SK-N-SH treated with all-trans-retinoic acid at 6 μM for 48 hours (cell line): ENCODE measurements at regions not wholly inside any gene's neighbourhood (a gene's known extent, or its start where the extent isn't known, plus 50 kb on each side); places are given as distances from the start of the nearest gene placed in this dataset.

ENCODE experiments used
- BACH2 ChIP-seq: fragments of 250-450 bp; sonication (Bioruptor Pico); IDR thresholded peaks from 2 replicates; pipeline ENCODE4 v1.9.0; 2021; ENCODE audit warnings: mild to moderate bottlenecking, borderline replicate concordance
- ISL1 ChIP-seq: fragments of 250-450 bp; sonication (Bioruptor Pico); IDR thresholded peaks from 2 replicates; pipeline ENCODE4 v2.1.2; 2022; ENCODE audit warnings: mild to moderate bottlenecking, moderate library complexity
- RARB ChIP-seq: fragments of 250-450 bp; sonication (Bioruptor Pico); IDR thresholded peaks from 2 replicates; pipeline ENCODE4 v1.8.0; 2021; ENCODE audit warnings: mild to moderate bottlenecking, moderate library complexity
- SNAI2 ChIP-seq: fragments of 250-450 bp; sonication (Bioruptor Pico); IDR thresholded peaks from 2 replicates; pipeline ENCODE4 v1.5.0; 2020; ENCODE audit warnings: mild to moderate bottlenecking, moderate library complexity
- TCF4 ChIP-seq: fragments of 250-450 bp; sonication (Bioruptor Pico); IDR thresholded peaks from 2 replicates; pipeline ENCODE4 v1.8.0; 2021; ENCODE audit warnings: mild to moderate bottlenecking, moderate library complexity, borderline replicate concordance
- ZFP30 ChIP-seq: fragments of 450-650 bp; formaldehyde crosslinking; IDR thresholded peaks from 2 replicates; pipeline ENCODE4 v1.5.0; 2022; ENCODE audit warnings: mild to moderate bottlenecking, moderate library complexity
- ZNF565 ChIP-seq: fragments of 450-650 bp; formaldehyde crosslinking; conservative IDR thresholded peaks from 2 replicates; pipeline ENCODE4 v1.5.0; 2020; ENCODE audit warnings: low read depth, mild to moderate bottlenecking, moderate library complexity
- ZNF8 ChIP-seq: fragments of 450-650 bp; formaldehyde crosslinking; IDR thresholded peaks from 2 replicates; pipeline ENCODE4 v1.5.0; 2020; ENCODE audit warnings: mild to moderate bottlenecking, moderate library complexity
- TF ChIP-seq, protein P1 (sequence below): fragments of 250-450 bp; sonication (Bioruptor Pico); IDR thresholded peaks from 2 replicates; pipeline ENCODE4 v1.5.1; 2021; ENCODE audit warnings: mild to moderate bottlenecking, moderate library complexity

DNA sequence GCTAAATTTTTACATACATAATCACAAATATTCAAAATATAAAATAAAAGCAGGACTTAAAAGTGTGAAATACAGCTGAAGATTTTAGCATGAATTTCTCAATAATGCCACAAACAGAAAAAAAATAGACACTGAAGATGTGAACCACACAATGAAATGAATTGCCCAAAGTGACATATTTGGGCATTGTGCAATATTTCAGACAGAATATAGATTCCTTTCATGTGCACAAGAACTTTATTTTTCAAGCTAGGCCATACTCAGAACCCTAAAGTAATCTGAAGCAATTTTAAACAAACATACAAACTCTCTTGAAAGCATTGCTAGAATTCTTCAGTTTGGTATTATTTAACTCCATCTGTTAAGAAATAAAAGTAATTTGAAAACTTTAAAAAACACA is 764.1 kb downstream of the STIM2 start:
- TF ChIP-seq, protein P1, sequence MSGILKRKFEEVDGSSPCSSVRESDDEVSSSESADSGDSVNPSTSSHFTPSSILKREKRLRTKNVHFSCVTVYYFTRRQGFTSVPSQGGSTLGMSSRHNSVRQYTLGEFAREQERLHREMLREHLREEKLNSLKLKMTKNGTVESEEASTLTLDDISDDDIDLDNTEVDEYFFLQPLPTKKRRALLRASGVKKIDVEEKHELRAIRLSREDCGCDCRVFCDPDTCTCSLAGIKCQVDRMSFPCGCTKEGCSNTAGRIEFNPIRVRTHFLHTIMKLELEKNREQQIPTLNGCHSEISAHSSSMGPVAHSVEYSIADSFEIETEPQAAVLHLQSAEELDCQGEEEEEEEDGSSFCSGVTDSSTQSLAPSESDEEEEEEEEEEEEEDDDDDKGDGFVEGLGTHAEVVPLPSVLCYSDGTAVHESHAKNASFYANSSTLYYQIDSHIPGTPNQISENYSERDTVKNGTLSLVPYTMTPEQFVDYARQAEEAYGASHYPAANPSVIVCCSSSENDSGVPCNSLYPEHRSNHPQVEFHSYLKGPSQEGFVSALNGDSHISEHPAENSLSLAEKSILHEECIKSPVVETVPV (CRISPR knock-in tag) = no peak
- TF ChIP-seq RARB = no peak
- no peak for TF ChIP-seq TCF4 (CRISPR knock-in tag)
- no peak for TF ChIP-seq ZFP30 (CRISPR knock-in tag)
- no peak for TF ChIP-seq BACH2 (CRISPR knock-in tag)
- no peak for TF ChIP-seq ZNF8 (CRISPR knock-in tag)
- TF ChIP-seq ZNF565 = no peak
- TF ChIP-seq ISL1 (CRISPR knock-in tag) = no peak
- TF ChIP-seq SNAI2 (CRISPR knock-in tag) = no peak
